ENCODE measurements at regions not wholly inside any gene's neighbourhood (a gene's known extent, or its start where the extent isn't known, plus 50 kb on each side); places are given as distances from the start of the nearest gene placed in this dataset.

DNA sequence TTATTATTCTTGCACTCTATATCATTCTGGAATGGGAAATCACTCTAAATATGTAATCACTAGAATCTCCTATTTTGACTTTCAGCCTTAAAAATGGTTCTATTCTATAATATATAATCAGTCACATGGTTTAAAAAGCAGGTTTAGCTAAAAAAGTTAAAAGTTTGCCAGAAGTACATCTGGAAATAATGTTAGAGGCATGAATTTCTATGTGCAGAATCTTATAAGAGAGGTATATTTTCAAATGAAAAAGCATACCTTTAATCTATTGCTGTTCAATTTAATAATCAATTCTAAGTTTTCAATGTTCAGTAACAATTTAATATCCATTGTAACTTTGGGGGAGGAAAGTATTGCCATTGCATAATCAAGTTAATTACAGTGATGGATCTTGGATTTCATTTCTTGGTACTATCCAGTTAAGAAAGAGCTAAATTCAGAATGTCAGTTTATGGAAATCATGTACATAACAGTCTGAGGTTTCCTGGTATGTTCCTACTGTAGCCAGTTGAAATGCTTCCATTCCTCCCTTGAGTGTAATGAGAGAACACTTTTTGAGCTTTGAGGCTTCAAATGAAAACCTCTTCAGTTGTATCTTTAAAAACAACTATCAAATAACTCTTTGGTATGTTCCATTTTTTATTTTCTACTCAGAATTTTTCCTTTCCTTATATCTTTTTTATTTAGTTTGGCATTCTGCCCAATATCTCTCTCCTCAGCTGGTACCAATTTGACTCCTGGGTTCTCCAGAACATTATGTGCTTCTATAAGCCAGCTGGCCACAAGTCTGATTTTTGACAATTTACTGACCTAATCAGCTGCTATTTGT is 175.7 kb upstream of the COL11A1 start:
- TF ChIP-seq, protein P1, sequence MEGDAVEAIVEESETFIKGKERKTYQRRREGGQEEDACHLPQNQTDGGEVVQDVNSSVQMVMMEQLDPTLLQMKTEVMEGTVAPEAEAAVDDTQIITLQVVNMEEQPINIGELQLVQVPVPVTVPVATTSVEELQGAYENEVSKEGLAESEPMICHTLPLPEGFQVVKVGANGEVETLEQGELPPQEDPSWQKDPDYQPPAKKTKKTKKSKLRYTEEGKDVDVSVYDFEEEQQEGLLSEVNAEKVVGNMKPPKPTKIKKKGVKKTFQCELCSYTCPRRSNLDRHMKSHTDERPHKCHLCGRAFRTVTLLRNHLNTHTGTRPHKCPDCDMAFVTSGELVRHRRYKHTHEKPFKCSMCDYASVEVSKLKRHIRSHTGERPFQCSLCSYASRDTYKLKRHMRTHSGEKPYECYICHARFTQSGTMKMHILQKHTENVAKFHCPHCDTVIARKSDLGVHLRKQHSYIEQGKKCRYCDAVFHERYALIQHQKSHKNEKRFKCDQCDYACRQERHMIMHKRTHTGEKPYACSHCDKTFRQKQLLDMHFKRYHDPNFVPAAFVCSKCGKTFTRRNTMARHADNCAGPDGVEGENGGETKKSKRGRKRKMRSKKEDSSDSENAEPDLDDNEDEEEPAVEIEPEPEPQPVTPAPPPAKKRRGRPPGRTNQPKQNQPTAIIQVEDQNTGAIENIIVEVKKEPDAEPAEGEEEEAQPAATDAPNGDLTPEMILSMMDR (IDR thresholded peaks at IDR 0.05): no peak
- TF ChIP-seq EP300 (IDR thresholded peaks at IDR 0.05) (peak in 1 of 2 donors; percentile 12), POLR2A (IDR thresholded peaks at IDR 0.05) (no peak)

All from tibial nerve (tissue), 4 donors.